Epithelial cell of esophagus (primary cell): ENCODE measurements at regions not wholly inside any gene's neighbourhood (a gene's known extent, or its start where the extent isn't known, plus 50 kb on each side); places are given as distances from the start of the nearest gene placed in this dataset.
"Not testable (repeated sequence)": the region's sequence is repeated elsewhere in the genome, so short reads cannot be mapped to it uniquely, and the experiment has no call there.

Experiments used
- DNase-seq: peaks from one replicate; pipeline ENCODE4 v3.0.0; 2010; ENCODE audit warnings: low read depth
- H3K4me3 ChIP-seq: 2 replicates; pipeline ENCODE4 v1.5.1; 2011; ENCODE audit warnings: mild to moderate bottlenecking, low read length, control low read depth
- CTCF ChIP-seq: IDR thresholded peaks from 2 replicates; pipeline ENCODE4 v1.5.1; 2011; ENCODE audit warnings: low read depth, mild to moderate bottlenecking, low read length, control low read depth, inconsistent platforms; ENCODE audit not compliant: insufficient read depth; ENCODE audit errors: missing control alignments

- H3K4me3 ChIP-seq = no peak overlapping the region
- DNase-seq = no peak
- TF ChIP-seq CTCF = no peak
Observed at GRCh38 chr10:28095791-28096378, 97.0 kb upstream of the ODAD2 start.

GRCh38 chr10:28094121-28094520 is 95.2 kb upstream of the ODAD2 start:
- no peak for TF ChIP-seq CTCF
- no peak for DNase-seq
- H3K4me3 ChIP-seq = no peak overlapping the region

- no peak overlapping the region for H3K4me3 ChIP-seq
- DNase-seq = no peak
- TF ChIP-seq CTCF = no peak
Observed at GRCh38 chr10:28091913-28092312, 93.0 kb upstream of the ODAD2 start.

- no peak for TF ChIP-seq CTCF
- no peak overlapping the region for H3K4me3 ChIP-seq
- no peak for DNase-seq
Observed at GRCh38 chr10:28090506-28090905, 91.6 kb upstream of the ODAD2 start.

GRCh38 chr10:28089467-28089866 is 90.6 kb upstream of the ODAD2 start:
- no peak for TF ChIP-seq CTCF
- peak; percentile 81 for DNase-seq

GRCh38 chr10:28087661-28088351 is 88.9 kb upstream of the ODAD2 start:
- TF ChIP-seq CTCF = no peak
- peak; percentile 91 for DNase-seq

More at GRCh38 chr10:28089467-28089866, 90.6 kb upstream of the ODAD2 start:
- no peak overlapping the region for H3K4me3 ChIP-seq

GRCh38 chr10:28085760-28086159 is 86.9 kb upstream of the ODAD2 start:
- DNase-seq, H3K4me3 ChIP-seq: not testable (repeated sequence)

More at GRCh38 chr10:28087661-28088351, 88.9 kb upstream of the ODAD2 start:
- no peak overlapping the region for H3K4me3 ChIP-seq
